AG10803 (cell line): ENCODE measurements at regions not wholly inside any gene's neighbourhood (a gene's known extent, or its start where the extent isn't known, plus 50 kb on each side); places are given as distances from the start of the nearest gene placed in this dataset.
A peak's percentile ranks its signal among the peaks of the same experiment; 100 is the strongest.
"Not testable (repeated sequence)": the region's sequence is repeated elsewhere in the genome, so short reads cannot be mapped to it uniquely, and the experiment has no call there.

Source experiments
- DNase-seq: peaks from one replicate; pipeline ENCODE4 v3.0.0; 2010; ENCODE audit warnings: low read depth
- H3K4me3 ChIP-seq: 2 replicates; pipeline ENCODE4 v1.5.1; 2011; ENCODE audit warnings: mild to moderate bottlenecking, low read length, control low read depth
- TF ChIP-seq, protein P1 (sequence below): conservative IDR thresholded peaks from 2 replicates; pipeline ENCODE4 v1.5.1; 2011; ENCODE audit warnings: mild to moderate bottlenecking, low read length, control low read depth, inconsistent platforms

DNA sequence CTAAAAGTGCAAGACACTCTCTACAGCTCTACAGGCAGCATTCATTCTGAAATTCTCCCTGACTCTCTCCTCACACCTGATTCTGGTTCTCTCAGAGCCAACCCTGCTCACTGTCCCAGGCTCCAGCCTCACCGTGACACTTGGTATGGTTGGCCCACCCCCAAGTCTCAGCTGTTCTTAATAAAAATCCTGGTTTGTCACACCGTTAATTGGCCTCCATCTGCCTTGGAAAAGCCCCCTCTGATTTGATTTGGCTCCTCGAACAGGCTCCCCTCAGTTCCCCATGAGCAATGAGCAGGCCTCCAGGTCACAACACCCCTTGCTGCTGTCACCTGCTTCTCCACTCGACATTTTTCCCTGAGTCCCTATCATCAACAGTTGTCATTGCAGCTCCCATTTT is 507.3 kb upstream of the AUTS2 start:
- TF ChIP-seq, protein P1, sequence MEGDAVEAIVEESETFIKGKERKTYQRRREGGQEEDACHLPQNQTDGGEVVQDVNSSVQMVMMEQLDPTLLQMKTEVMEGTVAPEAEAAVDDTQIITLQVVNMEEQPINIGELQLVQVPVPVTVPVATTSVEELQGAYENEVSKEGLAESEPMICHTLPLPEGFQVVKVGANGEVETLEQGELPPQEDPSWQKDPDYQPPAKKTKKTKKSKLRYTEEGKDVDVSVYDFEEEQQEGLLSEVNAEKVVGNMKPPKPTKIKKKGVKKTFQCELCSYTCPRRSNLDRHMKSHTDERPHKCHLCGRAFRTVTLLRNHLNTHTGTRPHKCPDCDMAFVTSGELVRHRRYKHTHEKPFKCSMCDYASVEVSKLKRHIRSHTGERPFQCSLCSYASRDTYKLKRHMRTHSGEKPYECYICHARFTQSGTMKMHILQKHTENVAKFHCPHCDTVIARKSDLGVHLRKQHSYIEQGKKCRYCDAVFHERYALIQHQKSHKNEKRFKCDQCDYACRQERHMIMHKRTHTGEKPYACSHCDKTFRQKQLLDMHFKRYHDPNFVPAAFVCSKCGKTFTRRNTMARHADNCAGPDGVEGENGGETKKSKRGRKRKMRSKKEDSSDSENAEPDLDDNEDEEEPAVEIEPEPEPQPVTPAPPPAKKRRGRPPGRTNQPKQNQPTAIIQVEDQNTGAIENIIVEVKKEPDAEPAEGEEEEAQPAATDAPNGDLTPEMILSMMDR, result no peak
- no peak overlapping the region for H3K4me3 ChIP-seq
- no peak for DNase-seq

DNA sequence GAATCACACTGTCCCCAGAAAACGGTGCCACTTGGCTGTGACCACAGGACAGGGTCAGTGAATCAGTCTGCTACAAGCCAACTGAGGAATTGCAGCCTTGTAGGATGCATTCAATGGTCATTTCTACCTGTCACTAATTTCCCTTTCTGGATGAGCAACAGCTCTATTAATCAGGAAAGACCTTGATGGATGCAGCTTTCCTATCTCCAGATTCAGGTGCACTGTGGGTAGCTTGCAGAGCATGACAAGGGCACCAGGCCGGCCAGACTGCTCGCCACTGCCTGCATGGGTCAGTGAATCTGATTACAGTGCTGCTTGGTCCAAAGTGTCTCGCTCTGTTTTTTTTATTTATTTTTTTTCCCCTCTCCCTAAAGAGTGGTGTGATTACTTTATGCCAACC is 506.8 kb upstream of the AUTS2 start:
- TF ChIP-seq, protein P1, result no peak
- peak; percentile 7 for DNase-seq
- no peak overlapping the region for H3K4me3 ChIP-seq

DNA sequence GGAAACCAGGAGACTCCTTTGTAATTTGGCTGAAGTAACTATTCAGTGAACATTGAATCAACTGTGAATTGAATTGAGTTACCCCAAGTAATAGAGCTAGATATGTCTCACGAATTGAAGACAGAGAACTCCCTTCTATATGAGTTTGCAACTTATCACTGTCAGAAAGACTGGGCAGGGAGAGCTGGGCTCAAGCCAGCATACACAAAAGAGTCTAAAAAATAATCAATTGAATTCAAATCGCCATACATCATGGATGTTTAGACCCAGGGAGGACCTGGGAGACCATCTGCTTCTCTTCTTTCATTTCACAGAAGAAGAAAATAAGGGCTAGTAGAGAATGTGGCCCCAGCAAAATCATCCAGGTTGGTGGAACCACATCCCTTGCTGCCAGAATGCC is 503.1 kb upstream of the AUTS2 start:
- no peak overlapping the region for H3K4me3 ChIP-seq
- DNase-seq, result no peak
- TF ChIP-seq, protein P1, result no peak

DNA sequence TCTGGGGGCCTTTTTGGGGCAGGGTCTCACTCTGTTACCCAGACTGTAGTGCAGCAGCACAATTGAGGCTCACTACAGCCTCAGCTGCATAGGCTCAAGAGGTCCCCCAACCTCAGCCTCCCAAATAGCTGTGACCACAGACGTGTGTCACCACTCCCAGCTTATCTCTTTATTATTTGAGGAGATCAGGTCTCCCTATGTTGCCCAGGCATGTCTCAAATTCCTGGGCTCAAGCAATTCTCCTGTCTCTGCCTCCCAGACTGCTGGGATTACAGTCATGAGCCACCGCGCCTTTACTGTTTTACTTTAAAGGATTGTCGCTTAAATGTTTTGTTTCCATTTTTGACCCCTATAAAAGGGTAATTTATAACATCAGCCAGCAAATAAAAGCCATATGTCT is 502.6 kb upstream of the AUTS2 start:
- TF ChIP-seq, protein P1, result no peak
- no peak for DNase-seq
- H3K4me3 ChIP-seq, result no peak overlapping the region

DNA sequence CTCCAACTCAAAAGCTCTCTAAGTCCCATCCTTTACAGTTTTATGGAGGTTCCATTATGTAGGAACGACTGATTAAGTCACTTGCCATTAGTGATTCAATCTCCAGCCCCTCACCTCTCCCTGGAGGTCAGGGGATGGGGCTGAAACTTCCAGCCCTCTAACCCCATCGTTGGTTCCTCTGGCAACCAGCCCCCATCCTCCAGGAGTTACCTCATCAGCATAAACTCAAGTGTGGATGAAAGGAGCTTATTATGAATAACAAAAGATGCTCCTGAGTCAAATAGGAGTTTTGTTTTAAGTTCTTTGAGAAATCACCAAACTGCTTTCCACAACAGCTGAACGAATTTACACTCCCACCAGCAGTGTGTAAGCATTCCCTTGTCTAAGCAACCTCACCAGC is 494.3 kb upstream of the AUTS2 start:
- TF ChIP-seq, protein P1, result no peak
- DNase-seq, result no peak
- H3K4me3 ChIP-seq, result no peak overlapping the region

DNA sequence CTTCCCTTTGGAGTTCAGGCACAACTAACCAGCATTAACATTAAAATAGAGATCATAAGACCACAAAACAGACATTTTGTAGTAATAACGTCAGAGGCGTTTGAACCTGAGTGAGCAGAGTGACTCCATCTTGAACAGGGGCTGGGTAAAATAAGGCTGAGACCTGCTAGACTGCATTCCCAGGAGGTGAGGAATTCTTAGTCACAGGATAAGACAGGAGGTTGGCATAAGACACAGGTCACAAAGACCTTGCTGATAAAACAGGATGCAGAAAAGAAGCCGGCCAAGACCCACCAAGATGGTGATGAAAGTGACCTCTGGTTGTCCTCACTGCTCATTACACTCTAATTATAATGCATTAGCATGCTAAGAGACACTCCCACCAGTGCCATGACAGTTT is 493.2 kb upstream of the AUTS2 start:
- H3K4me3 ChIP-seq, result no peak overlapping the region
- TF ChIP-seq, protein P1, result no peak
- no peak for DNase-seq

DNA sequence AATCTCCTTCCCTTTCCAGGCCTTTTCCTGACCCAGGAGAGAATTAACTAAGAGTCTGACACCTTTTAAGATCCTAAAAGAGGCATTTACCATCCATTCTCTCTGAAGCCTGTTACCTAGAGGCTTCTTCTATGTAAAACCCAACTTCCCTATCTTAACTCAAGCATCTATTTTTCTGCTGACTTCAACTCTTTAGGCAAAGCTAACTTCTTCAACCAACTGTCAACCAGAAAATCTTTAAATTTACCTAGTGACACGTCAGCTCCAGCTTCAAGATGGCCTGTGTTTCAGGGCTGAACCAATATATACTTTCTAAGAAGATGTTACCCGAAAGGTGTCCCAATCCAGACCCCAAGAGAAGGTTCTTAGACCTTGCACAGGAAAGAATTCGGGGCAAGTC is 492.3 kb upstream of the AUTS2 start:
- no peak overlapping the region for H3K4me3 ChIP-seq
- no peak for DNase-seq
- TF ChIP-seq, protein P1, result no peak

DNA sequence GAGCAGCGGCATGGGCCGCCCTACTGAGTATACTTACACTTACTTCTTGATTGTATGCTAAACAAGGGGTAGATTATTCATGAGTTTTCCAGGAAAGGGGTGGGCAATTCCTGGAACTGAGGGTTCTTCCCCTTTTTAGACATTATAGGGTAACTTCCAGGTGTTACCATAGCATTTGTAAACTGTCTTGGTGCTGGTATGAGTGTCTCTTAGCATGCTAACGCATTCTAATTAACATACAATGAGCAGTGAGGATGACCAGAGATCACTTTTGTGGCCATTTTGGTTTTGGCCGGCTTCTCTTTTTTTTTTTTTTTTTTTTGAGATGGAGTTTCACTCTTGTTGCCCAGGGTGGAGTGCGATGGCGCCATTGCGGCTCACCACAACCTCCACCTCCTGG is 491.8 kb upstream of the AUTS2 start:
- not testable (repeated sequence) for H3K4me3 ChIP-seq, DNase-seq

DNA sequence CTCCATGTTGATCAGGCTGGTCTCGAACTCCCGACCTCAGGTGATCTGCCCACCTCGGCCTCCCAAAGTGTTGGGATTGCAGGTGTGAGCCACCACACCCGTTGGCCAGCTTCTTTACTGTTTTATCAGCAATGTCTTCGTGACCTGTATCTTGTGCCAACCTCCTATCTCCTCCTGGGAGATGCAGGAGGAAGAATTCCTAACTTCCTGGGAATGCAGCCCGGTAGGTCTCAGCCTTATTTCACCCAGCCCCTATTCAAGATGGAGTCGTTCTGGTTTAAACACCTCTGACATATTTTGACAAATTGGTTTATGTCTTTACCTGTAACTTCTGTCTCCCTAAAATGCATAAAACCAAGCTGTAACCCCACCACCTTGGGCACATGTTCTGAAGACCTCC is 491.3 kb upstream of the AUTS2 start:
- not testable (repeated sequence) for DNase-seq, H3K4me3 ChIP-seq
